Mesothelial cell of epicardium (in vitro differentiated cells): ENCODE measurements at regions not wholly inside any gene's neighbourhood (a gene's known extent, or its start where the extent isn't known, plus 50 kb on each side); places are given as distances from the start of the nearest gene placed in this dataset.

ENCODE experiments used
- DNase-seq, 2 experiments: peaks; one replicate each; pipeline ENCODE4 v3.0.0; 2021; ENCODE audit warnings: low spot score in 2 of 2; ENCODE audit not compliant: unreplicated experiment in 2 of 2
- H3K27ac Mint-ChIP-seq: 2 replicates; pipeline ENCODE4 v1.8.0; 2021; ENCODE audit warnings: mixed read lengths
- H3K27me3 Mint-ChIP-seq: 2 replicates; pipeline ENCODE4 v1.8.0; 2021; ENCODE audit warnings: low read depth, mixed read lengths
- H3K36me3 Mint-ChIP-seq: 2 replicates; pipeline ENCODE4 v1.8.0; 2021; ENCODE audit warnings: mixed read lengths
- H3K4me1 Mint-ChIP-seq: 2 replicates; pipeline ENCODE4 v1.8.0; 2021; ENCODE audit warnings: mixed read lengths
- H3K4me3 Mint-ChIP-seq: 2 replicates; pipeline ENCODE4 v1.8.0; 2021; ENCODE audit warnings: mild to moderate bottlenecking, moderate library complexity, mixed read lengths
- H3K9me3 Mint-ChIP-seq: 2 replicates; pipeline ENCODE4 v1.8.0; 2021; ENCODE audit warnings: mixed read lengths
- TF ChIP-seq, protein P1 (sequence below): fragments of 200-600 bp; sonication (generic); IDR thresholded peaks from one replicate; pipeline ENCODE4 v1.5.0; 2021; ENCODE audit warnings: antibody characterized with exemption; ENCODE audit not compliant: unreplicated experiment

DNA sequence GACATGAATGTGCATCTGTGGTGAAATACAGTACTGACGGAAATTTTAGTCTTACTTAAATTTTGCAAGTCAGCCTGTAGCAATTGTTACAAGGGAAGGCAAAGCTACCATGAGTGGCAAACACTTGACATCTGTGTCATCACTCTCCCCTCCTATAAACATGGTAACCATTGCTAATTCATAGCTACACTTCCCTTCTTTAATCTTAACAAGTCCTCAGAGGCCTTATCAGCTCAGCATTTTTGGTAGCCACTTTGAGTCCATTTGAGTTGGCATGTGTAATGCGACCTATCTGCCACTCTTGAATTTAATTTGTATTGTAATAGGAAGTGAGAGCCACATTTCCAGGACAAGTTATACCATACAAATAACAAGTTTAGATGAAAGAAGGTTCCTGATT lies 218.1 kb downstream of the RMST start:
- H3K27me3 Mint-ChIP-seq: peaks cover 2% of the 10 kb centered on the region
- TF ChIP-seq, protein P1, sequence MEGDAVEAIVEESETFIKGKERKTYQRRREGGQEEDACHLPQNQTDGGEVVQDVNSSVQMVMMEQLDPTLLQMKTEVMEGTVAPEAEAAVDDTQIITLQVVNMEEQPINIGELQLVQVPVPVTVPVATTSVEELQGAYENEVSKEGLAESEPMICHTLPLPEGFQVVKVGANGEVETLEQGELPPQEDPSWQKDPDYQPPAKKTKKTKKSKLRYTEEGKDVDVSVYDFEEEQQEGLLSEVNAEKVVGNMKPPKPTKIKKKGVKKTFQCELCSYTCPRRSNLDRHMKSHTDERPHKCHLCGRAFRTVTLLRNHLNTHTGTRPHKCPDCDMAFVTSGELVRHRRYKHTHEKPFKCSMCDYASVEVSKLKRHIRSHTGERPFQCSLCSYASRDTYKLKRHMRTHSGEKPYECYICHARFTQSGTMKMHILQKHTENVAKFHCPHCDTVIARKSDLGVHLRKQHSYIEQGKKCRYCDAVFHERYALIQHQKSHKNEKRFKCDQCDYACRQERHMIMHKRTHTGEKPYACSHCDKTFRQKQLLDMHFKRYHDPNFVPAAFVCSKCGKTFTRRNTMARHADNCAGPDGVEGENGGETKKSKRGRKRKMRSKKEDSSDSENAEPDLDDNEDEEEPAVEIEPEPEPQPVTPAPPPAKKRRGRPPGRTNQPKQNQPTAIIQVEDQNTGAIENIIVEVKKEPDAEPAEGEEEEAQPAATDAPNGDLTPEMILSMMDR: no peak
- peaks cover 3% of the 10 kb centered on the region for H3K9me3 Mint-ChIP-seq
- no peak for DNase-seq
- H3K27ac Mint-ChIP-seq: no peak overlapping the region
- H3K36me3 Mint-ChIP-seq: no peaks in the 10 kb centered on the region
- no peak overlapping the region for H3K4me3 Mint-ChIP-seq
- H3K4me1 Mint-ChIP-seq: peaks cover 3% of the 10 kb centered on the region

DNA sequence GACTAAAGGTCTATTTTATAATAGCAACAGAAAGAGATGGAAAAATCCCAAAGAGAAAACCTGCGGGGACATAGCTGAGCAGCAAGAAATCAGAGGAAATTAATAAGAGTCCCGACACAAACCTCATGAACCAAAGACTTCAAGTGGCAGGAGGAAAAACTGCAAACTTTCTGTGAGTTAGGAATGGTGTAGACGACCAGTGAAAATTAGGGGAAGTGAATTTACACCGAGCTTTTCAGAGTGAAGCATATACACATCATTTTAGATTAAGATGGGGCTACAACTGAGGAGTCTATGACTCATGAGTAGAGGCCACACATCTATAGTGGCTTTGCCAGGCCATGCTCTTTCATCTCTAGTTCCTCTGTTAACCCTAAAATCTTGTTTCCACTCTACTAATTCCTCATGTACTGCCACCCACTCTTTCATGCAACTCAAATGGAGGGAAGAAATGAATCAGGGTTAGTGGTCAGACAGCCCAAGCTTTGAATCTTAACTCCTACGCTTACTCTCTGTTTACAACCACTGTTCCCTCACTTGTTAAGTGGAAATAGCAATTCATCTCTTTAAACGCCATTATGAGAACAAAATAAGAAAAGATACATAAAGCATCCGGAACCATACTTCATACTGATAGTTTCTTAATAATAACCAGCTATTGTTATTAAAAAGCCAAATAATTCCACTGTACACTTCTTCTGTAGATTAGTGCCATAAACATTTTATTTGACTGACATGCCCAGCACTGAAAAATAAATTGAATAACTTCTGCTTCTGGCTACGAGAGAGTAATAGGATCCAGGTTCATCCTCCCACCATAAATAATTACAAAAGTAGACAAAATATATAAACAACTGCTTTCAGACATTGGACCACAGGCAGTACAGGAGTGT lies 219.3 kb downstream of the RMST start:
- Mint-ChIP-seq H3K27me3 (peaks cover 2% of the 10 kb centered on the region), H3K4me1 (peaks cover 3% of the 10 kb centered on the region), H3K27ac (no peak overlapping the region), H3K9me3 (no peaks in the 10 kb centered on the region), H3K4me3 (no peak overlapping the region), H3K36me3 (no peaks in the 10 kb centered on the region)
- TF ChIP-seq, protein P1: no peak
- no peak for DNase-seq

DNA sequence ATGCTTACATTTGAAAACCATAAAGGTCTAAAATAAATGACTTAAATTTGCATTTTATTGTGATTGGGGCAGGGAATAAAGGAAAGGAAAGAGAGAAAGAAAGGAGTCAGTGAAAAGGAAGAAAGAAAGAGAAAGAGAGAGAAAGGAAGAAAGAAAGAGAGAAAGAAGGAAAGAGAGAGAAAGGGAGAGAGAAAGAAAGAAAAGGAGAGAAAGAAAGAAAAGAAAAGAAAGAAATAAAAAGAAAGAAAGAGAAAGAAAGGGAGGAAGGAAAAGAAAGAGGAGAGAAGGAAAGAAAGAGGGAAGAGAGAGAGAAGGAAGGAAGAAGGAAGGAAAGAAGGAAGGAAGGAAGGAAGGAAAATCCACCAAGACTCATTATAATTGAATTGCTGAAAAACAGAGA lies 222.8 kb downstream of the RMST start:
- H3K36me3 Mint-ChIP-seq: no peaks in the 10 kb centered on the region
- H3K4me3 Mint-ChIP-seq: no peak overlapping the region
- H3K27ac Mint-ChIP-seq: no peak overlapping the region
- TF ChIP-seq, protein P1: no peak
- no peak for DNase-seq
- peaks cover 3% of the 10 kb centered on the region for H3K4me1 Mint-ChIP-seq
- H3K27me3 Mint-ChIP-seq: peaks cover 4% of the 10 kb centered on the region
- H3K9me3 Mint-ChIP-seq: no peaks in the 10 kb centered on the region

DNA sequence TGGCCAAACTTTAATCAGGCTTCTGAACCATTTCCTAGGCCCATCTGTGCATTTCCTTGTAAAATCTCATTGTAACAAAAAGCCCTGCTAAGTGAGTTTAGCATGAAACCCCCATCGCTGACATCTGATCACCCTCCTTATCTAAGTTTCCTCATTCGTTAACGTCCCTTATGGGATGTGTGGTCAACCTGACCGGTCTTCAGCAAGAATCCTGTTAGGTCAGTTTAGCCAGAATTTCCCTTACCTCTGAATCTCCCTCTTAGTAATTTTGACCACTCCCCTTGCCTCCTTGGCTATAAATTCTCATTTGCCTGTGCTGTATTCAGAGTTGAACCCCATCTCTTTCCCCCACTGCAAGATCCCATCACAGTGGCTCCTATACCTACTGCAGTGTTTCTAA lies 239.3 kb downstream of the RMST start:
- DNase-seq: no peak
- peaks cover 13% of the 10 kb centered on the region for H3K4me1 Mint-ChIP-seq
- no peaks in the 10 kb centered on the region for H3K27me3 Mint-ChIP-seq
- H3K4me3 Mint-ChIP-seq: no peak overlapping the region
- TF ChIP-seq, protein P1: no peak
- H3K27ac Mint-ChIP-seq: no peak overlapping the region
- H3K36me3 Mint-ChIP-seq: no peaks in the 10 kb centered on the region
- peaks cover 5% of the 10 kb centered on the region for H3K9me3 Mint-ChIP-seq

DNA sequence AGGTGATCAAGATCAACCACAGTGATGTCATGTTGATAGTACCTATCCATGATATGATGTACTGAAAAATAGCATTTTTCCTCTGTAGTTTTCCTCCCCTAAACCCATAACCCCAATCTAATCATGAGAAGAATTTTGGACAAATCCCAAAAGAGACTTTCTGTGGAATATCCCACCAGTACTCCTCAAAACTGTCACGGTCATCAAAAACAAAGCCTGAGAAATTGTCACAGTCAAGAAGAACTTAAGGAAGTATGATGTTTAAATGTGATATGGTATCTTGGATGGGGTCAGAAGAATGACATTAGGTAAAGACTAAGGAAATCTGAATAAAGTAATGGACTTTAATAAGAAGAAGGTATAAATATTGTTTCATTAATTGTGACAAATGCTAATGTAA lies 248.8 kb downstream of the RMST start:
- Mint-ChIP-seq H3K27ac (no peak overlapping the region), H3K27me3 (no peaks in the 10 kb centered on the region), H3K4me1 (peaks cover 20% of the 10 kb centered on the region)

More for the DNA sequence above, 248.8 kb downstream of the RMST start:
- Mint-ChIP-seq H3K4me3 (no peak overlapping the region), H3K9me3 (peaks cover 4% of the 10 kb centered on the region), H3K36me3 (no peaks in the 10 kb centered on the region)
- TF ChIP-seq, protein P1: no peak
- DNase-seq: no peak
